PC-3 (cell line): ENCODE measurements at regions not wholly inside any gene's neighbourhood (a gene's known extent, or its start where the extent isn't known, plus 50 kb on each side); places are given as distances from the start of the nearest gene placed in this dataset.

Source experiments
- ATAC-seq: fragments of 200-7000 bp; cut with Tn5 transposase; 2 replicates; pipeline ENCODE4 v1.9.1; 2020; ENCODE audit warnings: mild to moderate bottlenecking, moderate library complexity
- BruUV-seq: library from RNA; stranded (reverse); fragments of 400-500 nt; replicated peaks from 2 replicates; lab custom pipeline; 2021; lab: Mats Ljungman, UMichigan
- CTCF ChIA-PET: fragments of 300-600 bp; sonication (Branson Sonifier 250); formaldehyde crosslinking; loops from one replicate; lab custom pipeline; 2022; ENCODE audit warnings: antibody characterized with exemption; lab: Charles Lee
- POLR2A ChIA-PET: fragments of 300-600 bp; sonication (Branson Sonifier 250); formaldehyde crosslinking; loops from one replicate; lab custom pipeline; 2022; ENCODE audit warnings: antibody characterized with exemption; ENCODE audit not compliant: unreplicated experiment; lab: Charles Lee
- DNase-seq: peaks from one replicate; pipeline ENCODE4 v3.0.0-alpha.2; 2015
- H2AFZ ChIP-seq: fragments of 300-600 bp; sonication (generic); 2 replicates; pipeline ENCODE4 v1.6.0; 2016; ENCODE audit warnings: antibody characterized with exemption, low read length
- H3F3A ChIP-seq: fragments of 300-600 bp; sonication (generic); one replicate; pipeline ENCODE4 v1.6.0; 2017; ENCODE audit warnings: antibody characterized with exemption, low read length, control low read depth, mild to moderate bottlenecking; ENCODE audit not compliant: unreplicated experiment
- H3K27ac ChIP-seq: fragments of 300-600 bp; sonication (generic); 2 replicates; pipeline ENCODE4 v1.5.1; 2016; ENCODE audit warnings: mild to moderate bottlenecking, low read length
- H3K27me3 ChIP-seq: fragments of 300-600 bp; sonication (generic); 2 replicates; pipeline ENCODE4 v1.6.1; 2016; ENCODE audit warnings: low read length, mixed read lengths
- H3K36me3 ChIP-seq: fragments of 300-600 bp; sonication (generic); 2 replicates; pipeline ENCODE4 v1.6.1; 2016; ENCODE audit warnings: low read depth, mixed run types, low read length, mixed read lengths
- H3K4me1 ChIP-seq: fragments of 300-600 bp; sonication (generic); 2 replicates; pipeline ENCODE4 v1.5.1; 2016; ENCODE audit warnings: low read length; ENCODE audit not compliant: insufficient read depth
- H3K4me2 ChIP-seq: fragments of 300-600 bp; sonication (generic); 2 replicates; pipeline ENCODE4 v1.6.0; 2016; ENCODE audit warnings: low read length
- H3K4me3 ChIP-seq: fragments of 300-600 bp; sonication (generic); 2 replicates; pipeline ENCODE4 v1.5.1; 2016; ENCODE audit warnings: mild to moderate bottlenecking, low read length, mixed read lengths
- H3K79me2 ChIP-seq: fragments of 300-600 bp; sonication (generic); 2 replicates; pipeline ENCODE4 v1.6.1; 2017; ENCODE audit warnings: low read length, mixed read lengths
- H3K9ac ChIP-seq: fragments of 300-600 bp; sonication (generic); 2 replicates; pipeline ENCODE4 v1.6.0; 2016; ENCODE audit warnings: mild to moderate bottlenecking, low read length
- H3K9me2 ChIP-seq: fragments of 300-600 bp; sonication (generic); replicated peaks from 2 replicates; pipeline ENCODE4 v1.6.1; 2016; ENCODE audit warnings: mixed run types, low read length, mixed read lengths
- H3K9me3 ChIP-seq: fragments of 300-600 bp; sonication (generic); 2 replicates; pipeline ENCODE4 v1.6.1; 2016; ENCODE audit warnings: low read length, mixed read lengths
- H4K20me1 ChIP-seq: fragments of 300-600 bp; sonication (generic); 2 replicates; pipeline ENCODE4 v1.6.1; 2016; ENCODE audit warnings: low read length, mixed read lengths
- EZH2 ChIP-seq: fragments of 300-600 bp; sonication (generic); IDR thresholded peaks from one replicate; pipeline ENCODE4 v1.6.1; 2017; ENCODE audit warnings: antibody characterized with exemption, mild to moderate bottlenecking, low read length; ENCODE audit not compliant: unreplicated experiment
- EZH2phosphoT487 ChIP-seq: fragments of 300-600 bp; sonication (generic); IDR thresholded peaks from 2 replicates; pipeline ENCODE4 v1.6.1; 2018; ENCODE audit warnings: mild to moderate bottlenecking, antibody characterized with exemption, low read length, borderline replicate concordance
- intact Hi-C: fragments of 100-400 bp; cut with micrococcal nuclease; formaldehyde crosslinking; loops from 2 replicates; pipeline ENCODE4 v1.9.0; 2023
- TF ChIP-seq, protein P1 (sequence below): fragments of 300-600 bp; sonication (generic); conservative IDR thresholded peaks from 2 replicates; pipeline ENCODE4 v1.5.1; 2017; ENCODE audit warnings: antibody characterized with exemption, low read depth, mild to moderate bottlenecking, low read length

DNA sequence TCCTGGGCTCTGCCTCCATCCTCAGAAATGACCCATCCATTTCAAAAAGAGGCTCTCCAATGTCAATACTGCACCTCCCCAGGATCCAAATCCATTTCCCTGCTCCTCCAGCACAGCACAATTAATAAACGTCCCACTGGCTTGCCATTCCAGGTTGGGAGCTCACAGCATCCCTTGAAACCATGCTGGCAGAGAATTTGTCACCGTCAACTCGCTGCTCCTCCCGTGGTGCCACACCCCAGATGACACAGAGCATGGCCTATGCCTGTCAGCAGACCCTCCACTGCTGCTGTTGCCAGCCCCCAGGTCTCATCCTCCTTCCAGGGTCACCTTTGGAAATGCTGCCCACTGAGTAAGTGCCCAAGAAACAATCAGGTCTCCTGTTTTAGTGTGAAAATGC is 53.0 kb upstream of the UQCRFS1 start:
- no peak overlapping the region for H2AFZ ChIP-seq
- POLR2A ChIA-PET = no interaction called here
- 0 out of 2 replicates have a peak, but pooled peaks cover 3% of the 10 kb centered on the region for H3K27me3 ChIP-seq
- no peaks in the 10 kb centered on the region for H3K9me2 ChIP-seq
- H3K36me3 ChIP-seq = no peaks in the 10 kb centered on the region
- no peaks in the 10 kb centered on the region for H4K20me1 ChIP-seq
- no peak overlapping the region for H3K27ac ChIP-seq
- no peak overlapping the region for H3K4me3 ChIP-seq
- TF ChIP-seq EZH2phosphoT487 = no peak
- TF ChIP-seq, protein P1, sequence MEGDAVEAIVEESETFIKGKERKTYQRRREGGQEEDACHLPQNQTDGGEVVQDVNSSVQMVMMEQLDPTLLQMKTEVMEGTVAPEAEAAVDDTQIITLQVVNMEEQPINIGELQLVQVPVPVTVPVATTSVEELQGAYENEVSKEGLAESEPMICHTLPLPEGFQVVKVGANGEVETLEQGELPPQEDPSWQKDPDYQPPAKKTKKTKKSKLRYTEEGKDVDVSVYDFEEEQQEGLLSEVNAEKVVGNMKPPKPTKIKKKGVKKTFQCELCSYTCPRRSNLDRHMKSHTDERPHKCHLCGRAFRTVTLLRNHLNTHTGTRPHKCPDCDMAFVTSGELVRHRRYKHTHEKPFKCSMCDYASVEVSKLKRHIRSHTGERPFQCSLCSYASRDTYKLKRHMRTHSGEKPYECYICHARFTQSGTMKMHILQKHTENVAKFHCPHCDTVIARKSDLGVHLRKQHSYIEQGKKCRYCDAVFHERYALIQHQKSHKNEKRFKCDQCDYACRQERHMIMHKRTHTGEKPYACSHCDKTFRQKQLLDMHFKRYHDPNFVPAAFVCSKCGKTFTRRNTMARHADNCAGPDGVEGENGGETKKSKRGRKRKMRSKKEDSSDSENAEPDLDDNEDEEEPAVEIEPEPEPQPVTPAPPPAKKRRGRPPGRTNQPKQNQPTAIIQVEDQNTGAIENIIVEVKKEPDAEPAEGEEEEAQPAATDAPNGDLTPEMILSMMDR = no peak
- TF ChIP-seq EZH2 = no peak
- H3F3A ChIP-seq = no peaks in the 10 kb centered on the region
- BruUV-seq = no TSS peak
- H3K4me2 ChIP-seq = no peak overlapping the region
- no peaks in the 10 kb centered on the region for H3K79me2 ChIP-seq
- H3K4me1 ChIP-seq = no peaks in the 10 kb centered on the region
- H3K9ac ChIP-seq = no peak overlapping the region
- H3K9me3 ChIP-seq = no peaks in the 10 kb centered on the region
- CTCF ChIA-PET = no interaction called here
- ATAC-seq (no peak), DNase-seq (no peak)
- intact Hi-C loops = no loop called here

DNA sequence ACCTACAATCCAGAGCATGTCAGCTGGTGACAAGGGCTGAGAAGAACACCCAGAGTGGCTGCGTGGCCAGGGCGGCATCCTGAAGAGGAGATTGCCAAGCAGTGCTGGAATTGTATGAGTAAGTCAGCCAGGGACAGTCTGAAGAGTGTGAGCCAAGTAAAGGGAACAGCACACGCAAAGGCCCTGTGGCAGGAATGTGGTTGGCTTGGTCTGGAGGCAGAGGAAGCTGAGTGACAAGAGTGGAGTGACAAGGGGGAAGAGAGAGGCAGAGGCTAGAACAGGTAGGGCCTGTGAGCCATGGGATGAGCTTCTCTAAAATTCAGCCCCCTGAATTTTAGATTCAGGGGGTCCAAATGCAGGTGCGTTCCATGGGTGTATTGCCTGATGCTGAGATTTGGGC is 53.7 kb upstream of the UQCRFS1 start:
- Histone ChIP-seq H3F3A (no peaks in the 10 kb centered on the region), H4K20me1 (no peaks in the 10 kb centered on the region), H3K27ac (no peak overlapping the region), H3K4me3 (no peak overlapping the region), H3K79me2 (no peaks in the 10 kb centered on the region), H3K9ac (no peak overlapping the region), H2AFZ (no peak overlapping the region), H3K9me2 (no peaks in the 10 kb centered on the region), H3K36me3 (no peaks in the 10 kb centered on the region), H3K4me2 (no peak overlapping the region), H3K27me3 (0 out of 2 replicates have a peak, but pooled peaks cover 3% of the 10 kb centered on the region), H3K9me3 (no peaks in the 10 kb centered on the region), H3K4me1 (no peaks in the 10 kb centered on the region)
- BruUV-seq = no TSS peak
- ChIA-PET CTCF (no interaction called here), POLR2A (no interaction called here)
- TF ChIP-seq EZH2 (no peak), EZH2phosphoT487 (no peak)
- TF ChIP-seq, protein P1 = no peak
- intact Hi-C loops = no loop called here
- ATAC-seq (no peak), DNase-seq (no peak)

DNA sequence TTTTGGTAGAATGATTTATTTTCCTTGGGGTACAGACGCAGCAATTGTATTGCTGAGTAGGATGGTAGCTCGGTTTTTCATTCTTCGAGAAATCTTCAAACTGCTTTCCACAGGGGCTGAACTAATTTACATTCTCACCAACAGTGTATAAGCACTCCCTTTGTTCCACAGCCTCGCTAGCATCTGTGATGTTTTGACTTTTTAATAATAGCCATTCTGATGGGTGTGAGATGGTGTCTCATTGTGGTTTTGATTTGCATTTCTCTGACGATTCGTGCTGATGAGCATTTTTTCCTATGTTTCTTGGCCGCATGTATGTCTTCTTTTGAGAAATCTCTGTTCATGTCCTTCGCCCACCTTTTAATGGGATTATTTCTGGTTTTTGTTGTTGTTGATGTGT is 54.8 kb upstream of the UQCRFS1 start:
- ATAC-seq = no peak
- BruUV-seq = no TSS peak

More for the DNA sequence above, 54.8 kb upstream of the UQCRFS1 start:
- Histone ChIP-seq H3K27ac (no peak overlapping the region), H3K36me3 (no peaks in the 10 kb centered on the region), H3K9me2 (no peaks in the 10 kb centered on the region), H3K4me2 (no peak overlapping the region), H2AFZ (no peak overlapping the region), H3K79me2 (no peaks in the 10 kb centered on the region), H4K20me1 (no peaks in the 10 kb centered on the region), H3K9ac (no peak overlapping the region), H3F3A (no peaks in the 10 kb centered on the region), H3K27me3 (0 out of 2 replicates have a peak, but pooled peaks cover 3% of the 10 kb centered on the region), H3K4me3 (no peak overlapping the region), H3K4me1 (no peaks in the 10 kb centered on the region), H3K9me3 (no peaks in the 10 kb centered on the region)
- TF ChIP-seq EZH2phosphoT487 (no peak), EZH2 (no peak)
- TF ChIP-seq, protein P1 = no peak
- CTCF ChIA-PET = no interaction called here
- POLR2A ChIA-PET = no interaction called here
- DNase-seq = no peak
- intact Hi-C loops = no loop called here
